Thyroid gland (tissue), 4 donors: ENCODE measurements at regions not wholly inside any gene's neighbourhood (a gene's known extent, or its start where the extent isn't known, plus 50 kb on each side); places are given as distances from the start of the nearest gene placed in this dataset.

Experiments
- POLR2A ChIP-seq, 2 donors: fragments of 450-650 bp; IDR thresholded peaks; one replicate each; pipeline ENCODE4 v1.6.1; 2017; ENCODE audit warnings: antibody characterized with exemption in 2 of 2, mild to moderate bottlenecking in 2 of 2, moderate library complexity in 1 of 2
- TF ChIP-seq, protein P1 (sequence below), 6 experiments: fragments of 200-600 bp in 3 of 6; fragments of 450-650 bp in 3 of 6; sonication (generic) in 3 of 6; IDR thresholded peaks; one replicate each; pipeline ENCODE4 v1.5.1; 2016 to 2019; ENCODE audit warnings: antibody characterized with exemption in 6 of 6, mild to moderate bottlenecking in 2 of 6, inconsistent platforms in 1 of 6, moderate library complexity in 1 of 6

DNA sequence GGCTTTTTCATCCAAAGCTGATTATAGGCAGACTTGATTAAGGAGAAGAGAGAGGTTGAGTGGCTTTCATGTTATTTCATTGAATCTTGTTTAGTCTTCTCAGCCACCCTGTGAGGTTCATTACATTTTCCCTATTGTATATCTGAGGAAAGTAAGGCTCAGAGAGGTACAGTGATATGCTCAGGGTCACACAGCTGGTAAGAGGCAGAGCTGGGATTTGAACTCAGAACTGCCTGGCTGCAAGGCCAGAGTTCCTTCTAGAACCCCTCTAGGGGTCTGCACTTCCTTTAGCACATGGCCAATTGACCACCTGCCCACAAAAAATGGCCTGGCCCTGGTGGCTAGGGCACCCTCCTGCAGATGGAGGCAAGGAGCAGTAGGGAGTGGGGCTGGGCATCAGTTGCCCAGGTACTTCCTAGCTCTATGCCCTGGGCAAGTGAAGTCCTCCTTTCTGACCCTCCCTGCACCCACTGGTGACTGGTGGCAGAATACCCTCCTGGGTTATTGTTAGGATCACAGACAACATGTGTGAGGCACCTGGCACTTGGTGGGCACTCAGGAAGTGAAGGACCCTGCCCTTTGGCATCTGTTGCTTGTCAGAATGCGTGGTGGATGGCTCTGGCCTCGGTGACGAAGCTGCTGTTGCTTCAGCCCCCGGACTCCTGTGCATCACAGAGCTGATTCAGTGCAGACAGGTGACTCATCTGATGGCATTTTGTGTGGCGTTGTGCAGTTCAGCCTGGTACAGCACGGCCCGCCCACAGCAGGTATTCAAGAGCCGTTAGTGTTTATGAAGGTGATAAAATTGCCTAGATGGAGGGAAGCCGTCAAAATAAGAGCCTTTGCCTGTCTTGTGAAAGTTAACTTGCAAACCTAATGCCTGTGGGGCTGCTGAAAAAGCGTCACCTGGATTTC is 115.8 kb downstream of the SLC25A47 start:
- TF ChIP-seq, protein P1, sequence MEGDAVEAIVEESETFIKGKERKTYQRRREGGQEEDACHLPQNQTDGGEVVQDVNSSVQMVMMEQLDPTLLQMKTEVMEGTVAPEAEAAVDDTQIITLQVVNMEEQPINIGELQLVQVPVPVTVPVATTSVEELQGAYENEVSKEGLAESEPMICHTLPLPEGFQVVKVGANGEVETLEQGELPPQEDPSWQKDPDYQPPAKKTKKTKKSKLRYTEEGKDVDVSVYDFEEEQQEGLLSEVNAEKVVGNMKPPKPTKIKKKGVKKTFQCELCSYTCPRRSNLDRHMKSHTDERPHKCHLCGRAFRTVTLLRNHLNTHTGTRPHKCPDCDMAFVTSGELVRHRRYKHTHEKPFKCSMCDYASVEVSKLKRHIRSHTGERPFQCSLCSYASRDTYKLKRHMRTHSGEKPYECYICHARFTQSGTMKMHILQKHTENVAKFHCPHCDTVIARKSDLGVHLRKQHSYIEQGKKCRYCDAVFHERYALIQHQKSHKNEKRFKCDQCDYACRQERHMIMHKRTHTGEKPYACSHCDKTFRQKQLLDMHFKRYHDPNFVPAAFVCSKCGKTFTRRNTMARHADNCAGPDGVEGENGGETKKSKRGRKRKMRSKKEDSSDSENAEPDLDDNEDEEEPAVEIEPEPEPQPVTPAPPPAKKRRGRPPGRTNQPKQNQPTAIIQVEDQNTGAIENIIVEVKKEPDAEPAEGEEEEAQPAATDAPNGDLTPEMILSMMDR (IDR thresholded peaks at IDR 0.05), result no peak
- TF ChIP-seq POLR2A (IDR thresholded peaks at IDR 0.05), result no peak
